GM12873 (cell line): ENCODE measurements at regions not wholly inside any gene's neighbourhood (a gene's known extent, or its start where the extent isn't known, plus 50 kb on each side); places are given as distances from the start of the nearest gene placed in this dataset.

Source experiments
- CTCF ChIP-seq: IDR thresholded peaks from 2 replicates; pipeline ENCODE4 v1.5.1; 2012; ENCODE audit warnings: low read depth, mild to moderate bottlenecking, moderate library complexity, low read length, control low read depth; ENCODE audit not compliant: insufficient read depth; ENCODE audit errors: missing control alignments

GRCh38 chr7:123260428-123260960, 60.7 kb upstream of the SLC13A1 start:
- TF ChIP-seq CTCF, result no peak

GRCh38 chr7:123259759-123260158, 60.0 kb upstream of the SLC13A1 start:
- TF ChIP-seq CTCF, result no peak
